Skin epidermis (tissue), 12 donors: ENCODE measurements at regions not wholly inside any gene's neighbourhood (a gene's known extent, or its start where the extent isn't known, plus 50 kb on each side); places are given as distances from the start of the nearest gene placed in this dataset.
A peak's percentile ranks its signal among the peaks of the same experiment; 100 is the strongest.

ENCODE experiments used
- H3K27ac ChIP-seq, 21 experiments: fragments of 200-600 bp; sonication (generic) in 11 of 21; one replicate each; pipeline ENCODE4 v1.5.0; 2020; ENCODE audit warnings: mild to moderate bottlenecking in 3 of 21, inconsistent platforms in 2 of 21, moderate library complexity in 2 of 21
- H3K4me3 ChIP-seq, 7 experiments: fragments of 200-600 bp; sonication (generic) in 2 of 7; one replicate each; pipeline ENCODE4 v1.5.0; 2020; ENCODE audit warnings: inconsistent platforms in 2 of 7, mild to moderate bottlenecking in 2 of 7, moderate library complexity in 1 of 7

- H3K27ac ChIP-seq, result peak overlapping the region in 4 of 21 experiments; percentile 28 to 53 (median 52)
These were observed 90.8 kb upstream of the PIK3CG start for GRCh38 chr7:106774213-106774767.

GRCh38 chr7:106774768-106775551 is 90.1 kb upstream of the PIK3CG start:
- H3K4me3 ChIP-seq, result peak overlapping the region in 1 of 7 experiments; percentile 8
- peak overlapping the region in 11 of 21 experiments; percentile 10 to 72 (median 40) for H3K27ac ChIP-seq

More at GRCh38 chr7:106774213-106774767, 90.8 kb upstream of the PIK3CG start:
- no peak overlapping the region for H3K4me3 ChIP-seq

- H3K4me3 ChIP-seq, result peak overlapping the region in 1 of 7 experiments; percentile 8
- peak overlapping the region in 10 of 21 experiments; percentile 10 to 82 (median 54) for H3K27ac ChIP-seq
These were observed 89.5 kb upstream of the PIK3CG start for GRCh38 chr7:106775552-106775936.

GRCh38 chr7:106775975-106776607 is 89.0 kb upstream of the PIK3CG start:
- peak overlapping the region in 10 of 21 experiments; percentile 14 to 82 (median 54) for H3K27ac ChIP-seq
- no peak overlapping the region for H3K4me3 ChIP-seq

- H3K27ac ChIP-seq, result peak overlapping the region in 2 of 21 experiments; percentile 68 to 73
These were observed 88.3 kb upstream of the PIK3CG start for GRCh38 chr7:106776618-106777347.

GRCh38 chr7:106777674-106778299 is 87.3 kb upstream of the PIK3CG start:
- no peak overlapping the region for H3K4me3 ChIP-seq
- peak overlapping the region in 2 of 21 experiments; percentile 1 to 10 for H3K27ac ChIP-seq

More at GRCh38 chr7:106776618-106777347, 88.3 kb upstream of the PIK3CG start:
- H3K4me3 ChIP-seq, result no peak overlapping the region

GRCh38 chr7:106778656-106779250 is 86.3 kb upstream of the PIK3CG start:
- H3K4me3 ChIP-seq, result no peak overlapping the region
- H3K27ac ChIP-seq, result peak overlapping the region in 1 of 21 experiments; percentile 1

GRCh38 chr7:106779877-106780276 is 85.2 kb upstream of the PIK3CG start:
- Histone ChIP-seq H3K27ac (no peak overlapping the region), H3K4me3 (no peak overlapping the region)

- no peak overlapping the region for H3K4me3 ChIP-seq
These were observed 84.1 kb upstream of the PIK3CG start for GRCh38 chr7:106781007-106781406.

GRCh38 chr7:106781828-106782544 is 83.1 kb upstream of the PIK3CG start:
- H3K4me3 ChIP-seq, result no peak overlapping the region
- no peak overlapping the region for H3K27ac ChIP-seq

More at GRCh38 chr7:106781007-106781406, 84.1 kb upstream of the PIK3CG start:
- no peak overlapping the region for H3K27ac ChIP-seq

- no peak overlapping the region for H3K27ac ChIP-seq
- no peak overlapping the region for H3K4me3 ChIP-seq
These were observed 81.8 kb upstream of the PIK3CG start for GRCh38 chr7:106783286-106783685.

GRCh38 chr7:106788637-106789036 is 76.4 kb upstream of the PIK3CG start:
- H3K27ac ChIP-seq, result no peak overlapping the region

GRCh38 chr7:106791526-106791925 is 73.6 kb upstream of the PIK3CG start:
- Histone ChIP-seq H3K4me3 (no peak overlapping the region), H3K27ac (no peak overlapping the region)

More at GRCh38 chr7:106788637-106789036, 76.4 kb upstream of the PIK3CG start:
- no peak overlapping the region for H3K4me3 ChIP-seq

- no peak overlapping the region for H3K27ac ChIP-seq
These were observed 72.7 kb upstream of the PIK3CG start for GRCh38 chr7:106792233-106792926.

GRCh38 chr7:106793015-106793975 is 71.8 kb upstream of the PIK3CG start:
- Histone ChIP-seq H3K4me3 (no peak overlapping the region), H3K27ac (no peak overlapping the region)

More at GRCh38 chr7:106792233-106792926, 72.7 kb upstream of the PIK3CG start:
- H3K4me3 ChIP-seq, result no peak overlapping the region

GRCh38 chr7:106794276-106795083 is 70.6 kb upstream of the PIK3CG start:
- H3K4me3 ChIP-seq, result no peak overlapping the region

More at GRCh38 chr7:106794276-106795083, 70.6 kb upstream of the PIK3CG start:
- no peak overlapping the region for H3K27ac ChIP-seq
